Naive thymus-derived CD4-positive, alpha-beta T cell (primary cell): ENCODE measurements at regions not wholly inside any gene's neighbourhood (a gene's known extent, or its start where the extent isn't known, plus 50 kb on each side); places are given as distances from the start of the nearest gene placed in this dataset.
"Not testable (repeated sequence)": the region's sequence is repeated elsewhere in the genome, so short reads cannot be mapped to it uniquely, and the experiment has no call there.

Experiments
- ATAC-seq: fragments of 150-1000 bp; cut with Tn5 transposase; 2 replicates; pipeline ENCODE4 v1.10.0; 2021; ENCODE audit warnings: mild to moderate bottlenecking, moderate library complexity
- CTCF ChIA-PET: fragments of 350-600 bp; sonication (Branson Sonifier 250); formaldehyde crosslinking; loops from one replicate; lab custom pipeline; 2021; ENCODE audit warnings: antibody characterized with exemption; lab: Charles Lee
- POLR2A ChIA-PET: fragments of 350-600 bp; sonication (Branson Sonifier 250); formaldehyde crosslinking; loops from one replicate; lab custom pipeline; 2021; ENCODE audit warnings: antibody characterized with exemption, inconsistent platforms; lab: Charles Lee
- DNase-seq, 9 donors: peaks; one replicate each; pipeline versions ENCODE4 v3.0.0 to v3.0.0-alpha.2; 2020 to 2022; ENCODE audit warnings: mixed read lengths in 1 of 9
- H3K27ac ChIP-seq: one replicate; pipeline ENCODE4 v1.7.0; 2013; ENCODE audit warnings: mild to moderate bottlenecking, low read depth, low read length, moderate library complexity
- H3K27me3 ChIP-seq, 2 donors: one replicate each; pipeline ENCODE4 v1.7.0; 2013; ENCODE audit warnings: low read length in 2 of 2, mild to moderate bottlenecking in 2 of 2, moderate library complexity in 2 of 2; ENCODE audit not compliant: control insufficient read depth in 2 of 2, insufficient read depth in 2 of 2
- H3K36me3 ChIP-seq, 3 experiments: 1 replicate in 2 of 3; 2 replicates in 1 of 3; pipeline ENCODE4 v1.7.0; 2013; ENCODE audit warnings: low read length in 3 of 3, mild to moderate bottlenecking in 3 of 3, moderate library complexity in 1 of 3; ENCODE audit not compliant: insufficient read depth in 3 of 3, control insufficient read depth in 2 of 3
- H3K4me1 ChIP-seq, 2 donors: one replicate each; pipeline ENCODE4 v1.7.0; 2013; ENCODE audit warnings: low read length in 2 of 2, mild to moderate bottlenecking in 2 of 2, moderate library complexity in 1 of 2; ENCODE audit not compliant: control insufficient read depth in 2 of 2, insufficient read depth in 2 of 2
- H3K4me3 ChIP-seq: 2 replicates; pipeline ENCODE4 v1.7.0; 2013; ENCODE audit warnings: mild to moderate bottlenecking, low read length
- H3K9me3 ChIP-seq, 3 experiments: 1 replicate in 2 of 3; 2 replicates in 1 of 3; pipeline ENCODE4 v1.7.0; 2013; ENCODE audit warnings: low read length in 3 of 3; ENCODE audit not compliant: control insufficient read depth in 2 of 3
- H3K27ac Mint-ChIP-seq, 9 donors: one replicate each; pipeline ENCODE4 v1.8.0; 2020 to 2022; ENCODE audit warnings: mixed read lengths in 9 of 9, mild to moderate bottlenecking in 8 of 9, moderate library complexity in 5 of 9, inconsistent platforms in 2 of 9
- H3K27me3 Mint-ChIP-seq, 5 donors: one replicate each; pipeline ENCODE4 v1.8.0; 2021 to 2022; ENCODE audit warnings: mixed read lengths in 5 of 5, mild to moderate bottlenecking in 1 of 5
- H3K36me3 Mint-ChIP-seq, 5 donors: one replicate each; pipeline ENCODE4 v1.8.0; 2020 to 2022; ENCODE audit warnings: mixed read lengths in 5 of 5, mild to moderate bottlenecking in 3 of 5, inconsistent platforms in 1 of 5
- H3K4me1 Mint-ChIP-seq, 7 donors: one replicate each; pipeline ENCODE4 v1.8.0; 2020 to 2022; ENCODE audit warnings: mixed read lengths in 7 of 7, mild to moderate bottlenecking in 3 of 7, inconsistent platforms in 1 of 7
- H3K4me3 Mint-ChIP-seq, 10 donors: one replicate each; pipeline ENCODE4 v1.8.0; 2020 to 2022; ENCODE audit warnings: mild to moderate bottlenecking in 10 of 10, mixed read lengths in 10 of 10, moderate library complexity in 6 of 10, inconsistent platforms in 2 of 10
- H3K9me3 Mint-ChIP-seq, 11 donors: one replicate each; pipeline ENCODE4 v1.8.0; 2020 to 2022; ENCODE audit warnings: mixed read lengths in 11 of 11, mild to moderate bottlenecking in 4 of 11, inconsistent platforms in 1 of 11, moderate library complexity in 1 of 11
- intact Hi-C, 2 donors: fragments of 100-400 bp; cut with micrococcal nuclease; formaldehyde crosslinking; loops; one replicate each; pipeline ENCODE4 v1.15.1; 2023

- ChIA-PET POLR2A (no interaction called here), CTCF (no interaction called here)
- ATAC-seq, result no peak
- H3K4me1 Mint-ChIP-seq, result peaks cover 0 to 1% (median 0%) of the 10 kb centered on the region in 7 donors
- H3K36me3 ChIP-seq, result no peaks in the 10 kb centered on the region
- no peak overlapping the region for H3K4me3 ChIP-seq
- H3K36me3 Mint-ChIP-seq, result no peaks in the 10 kb centered on the region
- peaks cover 0 to 6% (median 0%) of the 10 kb centered on the region in 5 donors for H3K27me3 Mint-ChIP-seq
- no peak overlapping the region for H3K27ac Mint-ChIP-seq
- peaks cover 0 to 24% (median 9%) of the 10 kb centered on the region in 11 donors for H3K9me3 Mint-ChIP-seq
- DNase-seq, result no peak
- no peaks in the 10 kb centered on the region for H3K27me3 ChIP-seq
- no peaks in the 10 kb centered on the region for H3K4me1 ChIP-seq
- intact Hi-C loops, result no loop called here
- H3K27ac ChIP-seq, result no peak overlapping the region
- no peaks in the 10 kb centered on the region for H3K9me3 ChIP-seq
- no peak overlapping the region for H3K4me3 Mint-ChIP-seq
Observed at GRCh38 chr19:28134311-28134710, 1078.6 kb downstream of the UQCRFS1 start.

- H3K9me3 ChIP-seq, H3K4me1 ChIP-seq, H3K4me3 ChIP-seq, H3K36me3 ChIP-seq, H3K27me3 ChIP-seq, H3K4me3 Mint-ChIP-seq, DNase-seq, H3K27me3 Mint-ChIP-seq, CTCF ChIA-PET, H3K27ac Mint-ChIP-seq, intact Hi-C loops, ATAC-seq, H3K36me3 Mint-ChIP-seq, POLR2A ChIA-PET, H3K27ac ChIP-seq, H3K4me1 Mint-ChIP-seq: not testable (repeated sequence)
- peaks cover 0 to 26% (median 10%) of the 10 kb centered on the region in 11 donors for H3K9me3 Mint-ChIP-seq
Observed at GRCh38 chr19:28130881-28131280, 1082.1 kb downstream of the UQCRFS1 start.

- Mint-ChIP-seq H3K36me3 (no peaks in the 10 kb centered on the region), H3K4me1 (no peaks in the 10 kb centered on the region), H3K4me3 (no peak overlapping the region), H3K27ac (no peak overlapping the region), H3K9me3 (peaks cover 0 to 23% (median 9%) of the 10 kb centered on the region in 11 donors), H3K27me3 (peaks cover 0 to 6% (median 0%) of the 10 kb centered on the region in 5 donors)
- ATAC-seq (no peak), DNase-seq (no peak)
- H3K4me1 ChIP-seq, result no peaks in the 10 kb centered on the region
- CTCF ChIA-PET, result no interaction called here
- POLR2A ChIA-PET, result no interaction called here
- intact Hi-C loops, result no loop called here
- H3K9me3 ChIP-seq, result no peaks in the 10 kb centered on the region
- H3K36me3 ChIP-seq, result no peaks in the 10 kb centered on the region
- no peaks in the 10 kb centered on the region for H3K27me3 ChIP-seq
- H3K27ac ChIP-seq, result no peak overlapping the region
- no peak overlapping the region for H3K4me3 ChIP-seq
Observed at GRCh38 chr19:28130066-28130511, 1082.9 kb downstream of the UQCRFS1 start.

GRCh38 chr19:28128341-28128740 lies 1084.6 kb downstream of the UQCRFS1 start:
- intact Hi-C loops, result no loop called here
- CTCF ChIA-PET, result no interaction called here
- ATAC-seq, result no peak
- Histone ChIP-seq H3K27me3 (no peaks in the 10 kb centered on the region), H3K9me3 (no peaks in the 10 kb centered on the region), H3K36me3 (no peaks in the 10 kb centered on the region), H3K4me3 (no peak overlapping the region), H3K4me1 (no peaks in the 10 kb centered on the region), H3K27ac (no peak overlapping the region)
- H3K4me3 Mint-ChIP-seq, result no peak overlapping the region
- H3K27ac Mint-ChIP-seq, result no peak overlapping the region
- peaks cover 0 to 27% (median 11%) of the 10 kb centered on the region in 11 donors for H3K9me3 Mint-ChIP-seq
- H3K36me3 Mint-ChIP-seq, result no peaks in the 10 kb centered on the region
- no peak for DNase-seq
- POLR2A ChIA-PET, result no interaction called here
- peaks cover 0 to 6% (median 0%) of the 10 kb centered on the region in 5 donors for H3K27me3 Mint-ChIP-seq
- no peaks in the 10 kb centered on the region for H3K4me1 Mint-ChIP-seq

GRCh38 chr19:28126135-28126898 lies 1086.6 kb downstream of the UQCRFS1 start:
- no peak overlapping the region for H3K27ac ChIP-seq
- ChIA-PET POLR2A (no interaction called here), CTCF (no interaction called here)
- H3K4me1 Mint-ChIP-seq, result no peaks in the 10 kb centered on the region
- no peaks in the 10 kb centered on the region for H3K36me3 Mint-ChIP-seq
- intact Hi-C loops, result no loop called here
- H3K4me3 Mint-ChIP-seq, result no peak overlapping the region
- no peaks in the 10 kb centered on the region for H3K4me1 ChIP-seq
- no peaks in the 10 kb centered on the region for H3K27me3 ChIP-seq
- peaks cover 0 to 29% (median 8%) of the 10 kb centered on the region in 11 donors for H3K9me3 Mint-ChIP-seq
- H3K9me3 ChIP-seq, result no peaks in the 10 kb centered on the region
- no peaks in the 10 kb centered on the region for H3K36me3 ChIP-seq
- DNase-seq (no peak), ATAC-seq (no peak)
- H3K4me3 ChIP-seq, result no peak overlapping the region
- H3K27ac Mint-ChIP-seq, result no peak overlapping the region
- H3K27me3 Mint-ChIP-seq, result peaks cover 0 to 6% (median 0%) of the 10 kb centered on the region in 5 donors

GRCh38 chr19:28122734-28123133 lies 1090.2 kb downstream of the UQCRFS1 start:
- peaks cover 0 to 1% (median 0%) of the 10 kb centered on the region in 5 donors for H3K27me3 Mint-ChIP-seq
- peaks cover 0 to 25% (median 6%) of the 10 kb centered on the region in 11 donors for H3K9me3 Mint-ChIP-seq
- intact Hi-C loops, result no loop called here
- no peak overlapping the region for H3K4me3 ChIP-seq
- no peaks in the 10 kb centered on the region for H3K9me3 ChIP-seq
- H3K36me3 ChIP-seq, result no peaks in the 10 kb centered on the region
- ATAC-seq (no peak), DNase-seq (no peak)
- H3K4me1 ChIP-seq, result no peaks in the 10 kb centered on the region
- ChIA-PET POLR2A (no interaction called here), CTCF (no interaction called here)
- H3K36me3 Mint-ChIP-seq, result no peaks in the 10 kb centered on the region
- no peaks in the 10 kb centered on the region for H3K27me3 ChIP-seq
- no peak overlapping the region for H3K27ac ChIP-seq
- H3K27ac Mint-ChIP-seq, result no peak overlapping the region
- no peak overlapping the region for H3K4me3 Mint-ChIP-seq
- no peaks in the 10 kb centered on the region for H3K4me1 Mint-ChIP-seq

GRCh38 chr19:28118235-28118634 lies 1094.7 kb downstream of the UQCRFS1 start:
- POLR2A ChIA-PET, result no interaction called here
- no peaks in the 10 kb centered on the region for H3K27me3 Mint-ChIP-seq
- peaks cover 0 to 39% (median 13%) of the 10 kb centered on the region in 11 donors for H3K9me3 Mint-ChIP-seq
- no peak overlapping the region for H3K27ac ChIP-seq
- no peak overlapping the region for H3K4me3 ChIP-seq
- H3K4me3 Mint-ChIP-seq, result no peak overlapping the region
- no peaks in the 10 kb centered on the region for H3K27me3 ChIP-seq
- peaks cover 0 to 4% (median 0%) of the 10 kb centered on the region in 5 donors for H3K36me3 Mint-ChIP-seq
- H3K4me1 ChIP-seq, result no peaks in the 10 kb centered on the region
- intact Hi-C loops, result no loop called here
- H3K9me3 ChIP-seq, result no peaks in the 10 kb centered on the region
- H3K36me3 ChIP-seq, result no peaks in the 10 kb centered on the region
- H3K4me1 Mint-ChIP-seq, result no peaks in the 10 kb centered on the region
- DNase-seq (no peak), ATAC-seq (no peak)
- H3K27ac Mint-ChIP-seq, result no peak overlapping the region
- CTCF ChIA-PET, result no interaction called here
